Trophoblast cell (in vitro differentiated cells and primary cell): ENCODE measurements at regions not wholly inside any gene's neighbourhood (a gene's known extent, or its start where the extent isn't known, plus 50 kb on each side); places are given as distances from the start of the nearest gene placed in this dataset.

Experiments used
- DNase-seq, 2 donors: peaks; one replicate each; pipeline ENCODE4 v3.0.0-alpha.2; 2016
- H2AFZ ChIP-seq: 2 replicates; pipeline ENCODE4 v1.6.1; 2013; ENCODE audit warnings: low read length, moderate library complexity, mild to moderate bottlenecking; ENCODE audit not compliant: insufficient read depth, poor library complexity
- H2AK5ac ChIP-seq: 2 replicates; pipeline ENCODE4 v1.6.1; 2013; ENCODE audit warnings: mild to moderate bottlenecking, low read length
- H2BK120ac ChIP-seq: 2 replicates; pipeline ENCODE4 v1.6.1; 2013; ENCODE audit warnings: low read length, mild to moderate bottlenecking, moderate library complexity; ENCODE audit not compliant: insufficient read depth, poor library complexity
- H2BK12ac ChIP-seq: 2 replicates; pipeline ENCODE4 v1.6.1; 2013; ENCODE audit warnings: mild to moderate bottlenecking, low read length, moderate library complexity
- H2BK5ac ChIP-seq: 2 replicates; pipeline ENCODE4 v1.6.1; 2013; ENCODE audit warnings: low read length, low read depth, moderate library complexity, mild to moderate bottlenecking; ENCODE audit not compliant: poor library complexity
- H3K14ac ChIP-seq: 2 replicates; pipeline ENCODE4 v1.6.1; 2013; ENCODE audit warnings: mild to moderate bottlenecking, low read length
- H3K18ac ChIP-seq: 2 replicates; pipeline ENCODE4 v1.6.1; 2013; ENCODE audit warnings: mild to moderate bottlenecking, low read length
- H3K23ac ChIP-seq: 2 replicates; pipeline ENCODE4 v1.6.1; 2013; ENCODE audit warnings: low read length
- H3K27ac ChIP-seq: 2 replicates; pipeline ENCODE4 v1.5.1; 2013; ENCODE audit warnings: low read depth, mild to moderate bottlenecking, inconsistent platforms, low read length, moderate library complexity
- H3K27me3 ChIP-seq: 2 replicates; pipeline ENCODE4 v1.6.1; 2013; ENCODE audit warnings: inconsistent platforms, mild to moderate bottlenecking, low read length, moderate library complexity; ENCODE audit not compliant: insufficient read depth
- H3K36me3 ChIP-seq, 2 experiments: 1 replicate in 1 of 2; 2 replicates in 1 of 2; pipeline ENCODE4 v1.6.1; 2013; ENCODE audit warnings: low read length in 2 of 2, mild to moderate bottlenecking in 2 of 2, moderate library complexity in 1 of 2; ENCODE audit not compliant: insufficient read depth in 2 of 2, control insufficient read depth in 1 of 2
- H3K4ac ChIP-seq: 2 replicates; pipeline ENCODE4 v1.6.1; 2013; ENCODE audit warnings: low read depth, mild to moderate bottlenecking, low read length, moderate library complexity
- H3K4me1 ChIP-seq, 2 experiments: 1 replicate in 1 of 2; 2 replicates in 1 of 2; pipeline ENCODE4 v1.6.1; 2013; ENCODE audit warnings: low read length in 2 of 2, mild to moderate bottlenecking in 2 of 2, moderate library complexity in 1 of 2; ENCODE audit not compliant: insufficient read depth in 2 of 2, control insufficient read depth in 1 of 2
- H3K4me2 ChIP-seq: 2 replicates; pipeline ENCODE4 v1.6.1; 2013; ENCODE audit warnings: inconsistent platforms, mild to moderate bottlenecking, low read length, moderate library complexity
- H3K4me3 ChIP-seq: 2 replicates; pipeline ENCODE4 v1.5.1; 2013; ENCODE audit warnings: mild to moderate bottlenecking, low read depth, low read length, inconsistent platforms
- H3K79me1 ChIP-seq: one replicate; pipeline ENCODE4 v1.6.1; 2013; ENCODE audit warnings: low read length
- H3K79me2 ChIP-seq: 2 replicates; pipeline ENCODE4 v1.6.1; 2013; ENCODE audit warnings: low read length, mild to moderate bottlenecking; ENCODE audit not compliant: control insufficient read depth, insufficient read depth, poor library complexity
- H3K9ac ChIP-seq: 2 replicates; pipeline ENCODE4 v1.6.1; 2013; ENCODE audit warnings: mild to moderate bottlenecking, low read length
- H3K9me3 ChIP-seq: 2 replicates; pipeline ENCODE4 v1.6.1; 2013; ENCODE audit warnings: low read depth, mild to moderate bottlenecking, control low read depth, inconsistent platforms, low read length; ENCODE audit not compliant: insufficient read depth
- H4K12ac ChIP-seq: 2 replicates; pipeline ENCODE4 v1.6.1; 2013; ENCODE audit warnings: low read depth, mild to moderate bottlenecking, low read length, moderate library complexity
- H4K8ac ChIP-seq: 2 replicates; pipeline ENCODE4 v1.6.1; 2013; ENCODE audit warnings: low read depth, mild to moderate bottlenecking, low read length, moderate library complexity
- H4K91ac ChIP-seq: one replicate; pipeline ENCODE4 v1.6.1; 2013; ENCODE audit warnings: low read depth, mild to moderate bottlenecking, low read length, moderate library complexity
- WGBS: extraction: QIAGEN DNeasy Blood & Tissue Kit; methylation state at CpG from one replicate; pipeline ENCODE4 v1.1.7; 2013; ENCODE audit warnings: missing lambda C conversion rate; ENCODE audit not compliant: insufficient read length, insufficient coverage; ENCODE audit errors: extremely low coverage; 5-methylcytosine and 5-hydroxymethylcytosine counted together

- no peak overlapping the region for H3K18ac ChIP-seq
- H3K79me1 ChIP-seq: no peaks in the 10 kb centered on the region
- DNase-seq: peak; percentile 89 to 98
- H3K4ac ChIP-seq: no peak overlapping the region
- no CpG with 5 or more reads among the region's 4 CpGs for WGBS
- H2AK5ac ChIP-seq: no peak overlapping the region
- H3K27me3 ChIP-seq: no peaks in the 10 kb centered on the region
- peaks cover 4% of the 10 kb centered on the region for H3K9me3 ChIP-seq
- no peak overlapping the region for H2BK5ac ChIP-seq
- H3K27ac ChIP-seq: no peak overlapping the region
- H3K9ac ChIP-seq: no peak overlapping the region
- H3K4me1 ChIP-seq: peaks cover 0 to 2% of the 10 kb centered on the region in 2 experiments
- no peak overlapping the region for H2BK12ac ChIP-seq
- H3K4me3 ChIP-seq: no peak overlapping the region
- H2AFZ ChIP-seq: no peak overlapping the region
- no peak overlapping the region for H4K91ac ChIP-seq
- H3K23ac ChIP-seq: no peak overlapping the region
- no peak overlapping the region for H4K12ac ChIP-seq
- H3K79me2 ChIP-seq: no peaks in the 10 kb centered on the region
- H2BK120ac ChIP-seq: no peak overlapping the region
- no peaks in the 10 kb centered on the region for H3K36me3 ChIP-seq
- H3K14ac ChIP-seq: no peak overlapping the region
- H4K8ac ChIP-seq: no peak overlapping the region
- no peak overlapping the region for H3K4me2 ChIP-seq
Measured at GRCh38 chr7:153247926-153248325, 488.4 kb downstream of the ACTR3B start.

GRCh38 chr7:153258686-153259085 lies 499.1 kb downstream of the ACTR3B start:
- Histone ChIP-seq H3K14ac (no peak overlapping the region), H3K4ac (no peak overlapping the region), H4K91ac (no peak overlapping the region), H3K79me2 (no peaks in the 10 kb centered on the region), H2AK5ac (no peak overlapping the region), H3K23ac (no peak overlapping the region), H4K8ac (no peak overlapping the region), H2BK120ac (no peak overlapping the region), H2BK12ac (no peak overlapping the region), H3K18ac (no peak overlapping the region), H3K79me1 (no peaks in the 10 kb centered on the region), H4K12ac (no peak overlapping the region), H3K9me3 (peaks cover 2% of the 10 kb centered on the region), H2AFZ (no peak overlapping the region), H3K4me2 (no peak overlapping the region), H3K27me3 (no peaks in the 10 kb centered on the region), H3K36me3 (no peaks in the 10 kb centered on the region), H3K4me3 (no peak overlapping the region), H3K27ac (no peak overlapping the region), H3K4me1 (no peaks in the 10 kb centered on the region), H3K9ac (no peak overlapping the region), H2BK5ac (no peak overlapping the region)
- DNase-seq: no peak
- WGBS: no CpG with 5 or more reads among the region's 6 CpGs

GRCh38 chr7:153276394-153276793 lies 516.8 kb downstream of the ACTR3B start:
- H3K4me1 ChIP-seq: no peaks in the 10 kb centered on the region
- no peak overlapping the region for H3K23ac ChIP-seq
- no peak overlapping the region for H3K14ac ChIP-seq
- no peak overlapping the region for H3K4me3 ChIP-seq
- H3K36me3 ChIP-seq: no peaks in the 10 kb centered on the region
- no CpG with 5 or more reads among the region's 2 CpGs for WGBS
- no peak overlapping the region for H2AFZ ChIP-seq
- H4K8ac ChIP-seq: no peak overlapping the region
- H3K79me2 ChIP-seq: no peaks in the 10 kb centered on the region
- H2BK120ac ChIP-seq: no peak overlapping the region
- H4K12ac ChIP-seq: no peak overlapping the region
- no peaks in the 10 kb centered on the region for H3K9me3 ChIP-seq
- no peak overlapping the region for H3K27ac ChIP-seq
- H2AK5ac ChIP-seq: no peak overlapping the region
- H3K79me1 ChIP-seq: no peaks in the 10 kb centered on the region
- H3K27me3 ChIP-seq: no peaks in the 10 kb centered on the region
- H4K91ac ChIP-seq: no peak overlapping the region
- no peak overlapping the region for H3K4me2 ChIP-seq
- no peak overlapping the region for H3K9ac ChIP-seq
- no peak overlapping the region for H2BK5ac ChIP-seq
- no peak overlapping the region for H3K4ac ChIP-seq
- no peak overlapping the region for H3K18ac ChIP-seq
- H2BK12ac ChIP-seq: no peak overlapping the region
- no peak for DNase-seq

- H3K14ac ChIP-seq: no peak overlapping the region
- no peak overlapping the region for H2BK12ac ChIP-seq
- H3K79me1 ChIP-seq: no peaks in the 10 kb centered on the region
- H3K27ac ChIP-seq: no peak overlapping the region
- no peak for DNase-seq
- H3K4me1 ChIP-seq: no peaks in the 10 kb centered on the region
- H4K12ac ChIP-seq: no peak overlapping the region
- H2AFZ ChIP-seq: no peak overlapping the region
- peaks cover 3% of the 10 kb centered on the region for H3K9me3 ChIP-seq
- H3K4me3 ChIP-seq: no peak overlapping the region
- no peaks in the 10 kb centered on the region for H3K27me3 ChIP-seq
- H3K18ac ChIP-seq: no peak overlapping the region
- no peak overlapping the region for H3K4ac ChIP-seq
- H4K91ac ChIP-seq: no peak overlapping the region
- H3K36me3 ChIP-seq: no peaks in the 10 kb centered on the region
- no peak overlapping the region for H3K23ac ChIP-seq
- no peak overlapping the region for H2BK120ac ChIP-seq
- H3K4me2 ChIP-seq: no peak overlapping the region
- WGBS: no CpG with 5 or more reads among the region's 13 CpGs
- no peak overlapping the region for H2BK5ac ChIP-seq
- no peak overlapping the region for H3K9ac ChIP-seq
- no peaks in the 10 kb centered on the region for H3K79me2 ChIP-seq
- H2AK5ac ChIP-seq: no peak overlapping the region
- H4K8ac ChIP-seq: no peak overlapping the region
Measured at GRCh38 chr7:153286763-153287162, 527.2 kb downstream of the ACTR3B start.
